COR-L47 (cell line): ENCODE measurements at regions not wholly inside any gene's neighbourhood (a gene's known extent, or its start where the extent isn't known, plus 50 kb on each side); places are given as distances from the start of the nearest gene placed in this dataset.
A peak's percentile ranks its signal among the peaks of the same experiment; 100 is the strongest.
"Not testable (repeated sequence)": the region's sequence is repeated elsewhere in the genome, so short reads cannot be mapped to it uniquely, and the experiment has no call there.

Experiments used
- DNase-seq: peaks from one replicate; lab custom pipeline; 2025; lab: John Stamatoyannopoulos, UW

GRCh38 chr11:38582151-38582550 lies 1984.1 kb upstream of the RAG2 start:
- no peak for DNase-seq

- DNase-seq: no peak
Observed at GRCh38 chr11:38577769-38578168, 1979.7 kb upstream of the RAG2 start.

- DNase-seq: no peak
Observed at GRCh38 chr11:38562562-38562961, 1964.5 kb upstream of the RAG2 start.

- DNase-seq: no peak
Observed at GRCh38 chr11:38553148-38553547, 1955.1 kb upstream of the RAG2 start.

- no peak for DNase-seq
Observed at GRCh38 chr11:38547462-38547861, 1949.4 kb upstream of the RAG2 start.

GRCh38 chr11:38543986-38544385 lies 1946.0 kb upstream of the RAG2 start:
- DNase-seq: no peak

- no peak for DNase-seq
Observed at GRCh38 chr11:38543311-38543710, 1945.3 kb upstream of the RAG2 start.

GRCh38 chr11:38538866-38539680 lies 1941.0 kb upstream of the RAG2 start:
- no peak for DNase-seq

GRCh38 chr11:38530226-38530625 lies 1932.2 kb upstream of the RAG2 start:
- no peak for DNase-seq

- no peak for DNase-seq
Observed at GRCh38 chr11:38524945-38525344, 1926.9 kb upstream of the RAG2 start.

- no peak for DNase-seq
Observed at GRCh38 chr11:38517991-38518390, 1920.0 kb upstream of the RAG2 start.

- DNase-seq: not testable (repeated sequence)
Observed at GRCh38 chr11:38512830-38513229, 1914.8 kb upstream of the RAG2 start.

- DNase-seq: no peak
Observed at GRCh38 chr11:38510041-38510440, 1912.0 kb upstream of the RAG2 start.

GRCh38 chr11:38503876-38504275 lies 1905.8 kb upstream of the RAG2 start:
- DNase-seq: no peak

- no peak for DNase-seq
Observed at GRCh38 chr11:38498721-38499120, 1900.7 kb upstream of the RAG2 start.

- no peak for DNase-seq
Observed at GRCh38 chr11:38491986-38492385, 1894.0 kb upstream of the RAG2 start.

- no peak for DNase-seq
Observed at GRCh38 chr11:38481391-38481790, 1883.4 kb upstream of the RAG2 start.

- no peak for DNase-seq
Observed at GRCh38 chr11:38476808-38477575, 1879.0 kb upstream of the RAG2 start.

GRCh38 chr11:38461751-38462150 lies 1863.7 kb upstream of the RAG2 start:
- no peak for DNase-seq

GRCh38 chr11:38460896-38461295 lies 1862.9 kb upstream of the RAG2 start:
- no peak for DNase-seq

GRCh38 chr11:38460429-38460828 lies 1862.4 kb upstream of the RAG2 start:
- no peak for DNase-seq

- DNase-seq: no peak
Observed at GRCh38 chr11:38456371-38456770, 1858.3 kb upstream of the RAG2 start.

GRCh38 chr11:38448284-38448683 lies 1850.2 kb upstream of the RAG2 start:
- peak; percentile 2 for DNase-seq
